ENCODE measurements at regions not wholly inside any gene's neighbourhood (a gene's known extent, or its start where the extent isn't known, plus 50 kb on each side); places are given as distances from the start of the nearest gene placed in this dataset.
"Not testable (repeated sequence)": the region's sequence is repeated elsewhere in the genome, so short reads cannot be mapped to it uniquely, and the experiment has no call there.

DNA sequence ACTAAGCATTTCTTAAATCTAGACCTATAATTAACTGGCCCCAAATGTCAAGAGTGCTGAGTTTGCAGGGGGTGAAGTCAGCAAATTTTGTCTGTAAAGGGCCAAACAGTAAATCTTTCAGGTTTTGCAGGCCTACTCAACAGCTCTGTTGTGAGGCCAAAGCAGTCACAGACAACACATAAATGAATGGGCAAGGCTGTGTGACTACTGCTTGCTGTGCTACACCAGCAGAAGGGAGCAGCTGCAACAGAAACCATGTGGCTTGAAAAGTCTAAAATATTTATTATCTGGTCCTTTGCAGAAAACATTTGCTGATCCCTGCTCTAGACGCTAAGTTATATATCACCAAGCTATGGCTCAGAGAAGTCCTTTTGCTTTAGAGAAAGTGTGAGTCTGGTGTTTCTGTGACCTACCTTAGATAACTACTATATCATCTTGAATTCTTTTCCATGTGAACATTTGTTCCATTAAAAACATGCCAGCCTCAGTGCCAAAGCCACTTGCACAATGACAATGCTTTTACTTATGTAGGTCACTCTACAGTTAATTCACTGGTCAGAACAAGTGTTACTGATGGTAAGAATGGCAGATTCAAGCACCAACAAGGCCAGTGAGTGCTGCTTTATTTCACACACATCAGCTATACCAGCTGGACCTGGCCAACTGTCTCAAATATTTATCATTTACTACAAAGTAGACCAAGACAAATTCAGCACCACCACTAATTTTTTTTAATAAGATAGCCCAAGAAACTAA is 684.9 kb downstream of the CDY1 start:
- not testable (repeated sequence) for TF ChIP-seq POLR2A (IDR thresholded peaks at IDR 0.05)
- TF ChIP-seq, protein P1, sequence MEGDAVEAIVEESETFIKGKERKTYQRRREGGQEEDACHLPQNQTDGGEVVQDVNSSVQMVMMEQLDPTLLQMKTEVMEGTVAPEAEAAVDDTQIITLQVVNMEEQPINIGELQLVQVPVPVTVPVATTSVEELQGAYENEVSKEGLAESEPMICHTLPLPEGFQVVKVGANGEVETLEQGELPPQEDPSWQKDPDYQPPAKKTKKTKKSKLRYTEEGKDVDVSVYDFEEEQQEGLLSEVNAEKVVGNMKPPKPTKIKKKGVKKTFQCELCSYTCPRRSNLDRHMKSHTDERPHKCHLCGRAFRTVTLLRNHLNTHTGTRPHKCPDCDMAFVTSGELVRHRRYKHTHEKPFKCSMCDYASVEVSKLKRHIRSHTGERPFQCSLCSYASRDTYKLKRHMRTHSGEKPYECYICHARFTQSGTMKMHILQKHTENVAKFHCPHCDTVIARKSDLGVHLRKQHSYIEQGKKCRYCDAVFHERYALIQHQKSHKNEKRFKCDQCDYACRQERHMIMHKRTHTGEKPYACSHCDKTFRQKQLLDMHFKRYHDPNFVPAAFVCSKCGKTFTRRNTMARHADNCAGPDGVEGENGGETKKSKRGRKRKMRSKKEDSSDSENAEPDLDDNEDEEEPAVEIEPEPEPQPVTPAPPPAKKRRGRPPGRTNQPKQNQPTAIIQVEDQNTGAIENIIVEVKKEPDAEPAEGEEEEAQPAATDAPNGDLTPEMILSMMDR (IDR thresholded peaks at IDR 0.05): not testable (repeated sequence)
